ENCODE measurements at regions not wholly inside any gene's neighbourhood (a gene's known extent, or its start where the extent isn't known, plus 50 kb on each side); places are given as distances from the start of the nearest gene placed in this dataset.

DNA sequence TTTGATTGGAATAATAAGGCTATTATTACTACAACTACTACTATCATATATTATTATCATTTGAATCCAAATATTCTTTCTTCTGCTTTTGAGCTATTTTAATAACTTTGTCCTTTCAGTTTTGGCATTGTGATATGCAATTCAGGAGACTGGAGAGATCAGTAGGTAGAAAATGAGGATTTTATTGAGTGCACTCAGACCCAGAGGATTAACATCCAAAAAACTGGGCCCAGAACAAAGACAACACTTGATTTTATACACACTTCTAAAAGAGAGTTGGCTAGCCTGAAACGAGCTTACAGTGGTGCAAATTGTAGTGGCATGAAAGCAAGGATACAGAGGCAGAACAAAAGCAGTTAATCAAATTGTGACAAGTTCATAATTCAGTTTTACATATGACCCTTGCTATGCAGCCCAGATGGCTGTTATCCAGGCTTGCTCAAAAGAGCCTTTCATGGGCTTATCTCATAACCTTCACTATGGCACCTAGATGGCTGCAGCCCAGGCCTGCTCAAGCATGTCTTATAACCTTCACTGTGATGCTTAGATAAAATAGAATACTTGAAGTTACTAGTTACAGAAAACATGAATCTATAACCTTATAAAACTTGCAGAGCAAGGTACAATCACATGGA is 796.3 kb upstream of the RAG2 start:
- TF ChIP-seq POLR2A (IDR thresholded peaks at IDR 0.05; ENCODE audit: low read length) (no peak), GATA1 (IDR thresholded peaks at IDR 0.05; ENCODE audit: low read depth, low read length) (no peak)
- DNase-seq, result peak; percentile 9 to 41

DNA sequence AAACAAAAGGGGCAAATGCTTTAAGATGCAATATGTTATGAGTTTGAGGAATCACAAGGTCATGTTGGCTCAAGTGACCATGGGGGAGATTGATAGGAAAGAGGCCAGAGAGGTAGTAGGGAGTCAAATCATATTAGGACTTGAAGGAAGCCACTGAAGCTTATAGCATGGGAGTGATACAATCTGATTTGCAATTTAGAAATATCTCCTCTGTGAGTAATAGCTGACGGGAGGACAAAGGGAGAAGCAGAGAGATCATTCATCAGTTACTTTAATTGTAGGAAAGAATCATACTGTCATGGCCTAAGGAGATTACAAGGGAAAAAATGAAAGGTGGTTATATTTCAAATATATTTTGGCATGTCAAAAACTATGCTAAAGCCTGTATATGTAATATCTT is 793.6 kb upstream of the RAG2 start:
- DNase-seq, result no peak
- TF ChIP-seq POLR2A (IDR thresholded peaks at IDR 0.05; ENCODE audit: low read length), result no peak
- TF ChIP-seq GATA1 (IDR thresholded peaks at IDR 0.05; ENCODE audit: low read depth, low read length), result no peak

DNA sequence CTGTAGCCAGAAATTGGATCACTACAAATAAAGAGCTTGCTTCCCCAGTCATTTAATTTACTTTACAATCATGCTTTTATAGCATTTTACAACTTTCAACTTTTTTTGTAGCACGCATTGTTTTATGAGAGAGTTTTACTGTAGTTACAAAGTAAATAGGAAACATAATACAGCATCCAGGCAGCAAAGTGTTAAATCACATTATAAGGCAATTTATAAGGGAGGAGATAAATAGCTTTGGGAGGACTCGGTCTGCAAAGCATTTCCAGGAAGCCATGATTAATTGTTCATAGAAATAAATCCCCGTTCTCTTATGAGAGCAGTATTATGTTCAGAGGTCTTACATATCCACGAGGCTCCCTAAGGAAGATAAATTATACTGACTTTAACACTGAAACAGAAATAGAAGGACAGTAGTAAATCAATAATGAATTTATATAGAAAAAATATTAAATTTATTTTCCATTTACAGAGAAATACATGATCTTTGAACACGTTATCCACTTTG is 792.6 kb upstream of the RAG2 start:
- no peak for DNase-seq
- no peak for TF ChIP-seq GATA1 (IDR thresholded peaks at IDR 0.05; ENCODE audit: low read depth, low read length)
- no peak for TF ChIP-seq POLR2A (IDR thresholded peaks at IDR 0.05; ENCODE audit: low read length)

DNA sequence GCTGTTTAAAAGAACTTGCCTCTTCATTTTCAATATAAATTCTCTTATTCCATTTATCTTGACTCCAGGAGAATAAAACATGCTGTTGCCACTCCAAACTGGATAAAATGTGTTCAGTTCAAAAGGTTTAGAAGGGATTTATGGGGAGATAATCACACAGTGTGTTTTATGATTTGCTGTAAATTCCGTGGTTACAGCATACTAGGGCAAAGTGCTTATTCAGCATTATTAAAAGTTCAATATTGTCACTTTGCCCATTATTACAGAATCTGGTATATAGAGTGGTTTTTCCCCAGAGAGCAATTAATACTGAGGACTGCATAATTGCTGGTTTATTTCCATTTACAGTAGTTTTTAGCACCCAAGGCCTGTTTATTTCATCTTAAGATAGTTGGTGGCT is 780.9 kb upstream of the RAG2 start:
- DNase-seq, result no peak
- TF ChIP-seq POLR2A (IDR thresholded peaks at IDR 0.05; ENCODE audit: low read length) (no peak), GATA1 (IDR thresholded peaks at IDR 0.05; ENCODE audit: low read depth, low read length) (no peak)

DNA sequence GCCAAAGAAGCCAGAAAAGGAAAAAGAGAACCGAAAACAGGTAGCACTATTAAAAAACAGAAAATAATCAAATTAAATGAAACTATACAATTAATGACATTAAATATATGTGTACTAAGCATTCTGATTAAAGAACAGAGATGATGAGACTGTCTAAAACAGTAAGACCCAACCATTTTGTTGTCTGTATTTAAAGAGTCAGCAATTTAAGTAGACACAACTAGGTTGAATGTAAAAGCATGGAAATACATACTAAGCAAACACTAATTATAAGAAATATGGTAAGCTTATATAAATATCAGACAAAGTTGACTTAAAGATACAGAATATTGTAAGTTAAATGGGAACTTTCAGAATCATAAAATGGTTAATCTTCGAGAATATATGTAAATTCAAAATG is 774.6 kb upstream of the RAG2 start:
- no peak for TF ChIP-seq POLR2A (IDR thresholded peaks at IDR 0.05; ENCODE audit: low read length)
- TF ChIP-seq GATA1 (IDR thresholded peaks at IDR 0.05; ENCODE audit: low read depth, low read length), result no peak
- no peak for DNase-seq

DNA sequence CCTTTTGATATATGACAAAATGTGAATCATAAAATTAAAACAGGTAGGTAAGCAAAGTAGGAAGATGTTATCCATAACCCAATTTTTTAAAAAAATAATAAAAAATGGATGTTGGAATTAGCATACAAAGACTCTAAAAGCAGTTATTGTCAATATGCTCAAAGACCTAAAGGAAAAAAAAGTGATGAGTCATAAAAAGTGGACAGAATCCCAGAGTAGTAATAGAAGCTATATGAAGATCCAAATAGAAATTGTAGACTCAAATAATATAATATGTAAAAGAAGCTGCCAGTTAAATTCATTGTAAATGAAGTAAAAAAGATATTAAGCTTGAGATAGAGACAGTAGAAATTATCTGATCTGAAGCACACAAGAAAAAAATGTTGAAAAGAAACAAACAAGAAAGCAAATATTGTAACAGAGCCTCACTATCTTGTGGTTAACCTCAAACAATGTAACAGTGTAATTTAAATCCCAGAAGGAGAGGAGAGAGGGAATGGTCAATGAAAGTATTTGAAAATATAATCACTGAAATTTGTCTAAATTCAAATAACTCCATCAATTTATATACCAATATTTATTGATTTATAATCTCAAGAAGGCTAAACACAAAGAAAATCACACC is 773.4 kb upstream of the RAG2 start:
- DNase-seq, result no peak
- TF ChIP-seq POLR2A (IDR thresholded peaks at IDR 0.05; ENCODE audit: low read length) (no peak), GATA1 (IDR thresholded peaks at IDR 0.05; ENCODE audit: low read depth, low read length) (no peak)

DNA sequence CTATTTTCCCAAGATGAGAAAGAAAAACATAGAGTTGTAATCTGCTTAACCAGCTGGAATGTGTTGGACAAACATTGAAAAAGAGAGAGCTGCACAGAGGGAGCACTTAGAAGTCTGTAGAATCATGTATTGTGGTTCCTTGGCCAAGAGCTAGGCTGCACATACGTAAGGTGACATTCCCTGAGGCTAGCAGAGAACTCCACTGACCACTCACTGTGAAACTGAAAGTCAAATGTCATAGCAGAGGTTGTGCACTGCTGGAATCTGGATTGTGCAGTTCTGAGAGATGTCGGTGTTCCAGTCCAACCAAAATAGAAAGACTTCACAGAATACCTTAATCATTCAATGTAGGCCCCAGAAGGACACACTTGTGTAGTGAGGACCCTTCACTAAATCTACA is 772.8 kb upstream of the RAG2 start:
- TF ChIP-seq GATA1 (IDR thresholded peaks at IDR 0.05; ENCODE audit: low read depth, low read length) (no peak), POLR2A (IDR thresholded peaks at IDR 0.05; ENCODE audit: low read length) (no peak)
- DNase-seq, result no peak

DNA sequence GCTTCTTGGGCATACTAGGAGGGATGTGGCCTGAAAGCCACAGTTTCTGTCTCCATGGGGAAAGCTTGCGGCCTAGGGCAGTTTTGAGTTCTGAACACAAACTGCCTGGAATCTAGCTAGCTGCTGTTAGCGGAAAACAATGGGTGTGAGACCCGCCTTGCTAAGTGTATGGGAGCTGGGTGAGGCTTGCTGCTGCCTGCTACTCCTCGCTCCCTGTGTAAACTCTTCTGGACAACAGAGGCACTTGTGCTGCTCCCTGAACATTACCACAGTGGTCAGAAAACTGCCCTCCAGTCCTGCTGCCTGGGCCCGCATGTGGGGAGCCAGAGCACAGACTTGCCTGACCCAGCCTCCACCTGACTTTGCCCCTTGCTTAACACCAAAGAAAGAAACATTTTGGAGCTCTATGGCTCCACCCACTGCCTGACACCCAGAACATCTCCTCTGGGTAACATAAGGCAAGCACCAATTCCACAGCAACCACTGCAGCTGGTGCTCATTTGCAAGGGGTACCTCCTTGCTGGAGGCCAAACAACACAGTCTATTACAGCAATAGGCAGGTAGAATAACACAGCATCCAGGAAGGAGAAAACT is 766.3 kb upstream of the RAG2 start:
- TF ChIP-seq GATA1 (IDR thresholded peaks at IDR 0.05; ENCODE audit: low read depth, low read length) (no peak), POLR2A (IDR thresholded peaks at IDR 0.05; ENCODE audit: low read length) (no peak)
- DNase-seq, result no peak

DNA sequence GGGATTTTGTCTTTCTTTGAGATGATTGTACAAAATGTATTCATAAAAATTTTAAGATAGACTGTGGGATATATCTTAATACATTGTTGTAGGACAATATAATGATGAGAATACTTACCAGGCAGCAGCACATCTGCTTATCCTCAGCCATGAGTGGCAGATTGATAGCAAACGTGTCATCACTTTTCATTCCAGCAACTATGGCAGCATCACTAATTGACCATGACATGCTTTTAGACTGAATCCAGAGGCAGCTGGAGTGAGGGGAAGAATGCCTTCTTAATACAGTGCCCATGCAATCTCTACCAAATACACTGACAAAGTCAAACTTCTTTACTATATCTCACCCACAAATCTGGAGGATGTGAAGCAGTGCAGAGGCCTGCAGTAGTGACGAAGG is 755.2 kb upstream of the RAG2 start:
- DNase-seq, result no peak
- TF ChIP-seq GATA1 (IDR thresholded peaks at IDR 0.05; ENCODE audit: low read depth, low read length) (no peak), POLR2A (IDR thresholded peaks at IDR 0.05; ENCODE audit: low read length) (no peak)

DNA sequence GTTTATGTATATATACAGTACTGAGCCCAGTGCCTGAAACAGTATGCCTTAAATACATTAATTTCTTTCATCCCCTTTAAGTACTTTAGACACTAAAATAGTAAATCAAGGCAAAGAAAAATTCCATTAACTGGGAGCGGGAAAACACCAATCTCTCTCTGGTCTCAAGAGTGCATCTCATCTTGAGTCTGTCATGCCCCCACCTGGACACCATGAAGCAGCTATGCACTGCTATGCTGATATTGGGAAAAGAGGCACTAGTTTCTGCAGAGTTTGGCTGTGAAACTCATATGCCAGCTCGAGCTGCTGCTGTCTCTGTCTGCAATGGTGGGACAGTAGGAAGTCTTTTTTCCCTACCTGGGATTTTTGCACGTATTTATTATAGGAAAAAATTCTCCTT is 754.4 kb upstream of the RAG2 start:
- TF ChIP-seq POLR2A (IDR thresholded peaks at IDR 0.05; ENCODE audit: low read length) (no peak), GATA1 (IDR thresholded peaks at IDR 0.05; ENCODE audit: low read depth, low read length) (no peak)
- DNase-seq, result no peak

DNA sequence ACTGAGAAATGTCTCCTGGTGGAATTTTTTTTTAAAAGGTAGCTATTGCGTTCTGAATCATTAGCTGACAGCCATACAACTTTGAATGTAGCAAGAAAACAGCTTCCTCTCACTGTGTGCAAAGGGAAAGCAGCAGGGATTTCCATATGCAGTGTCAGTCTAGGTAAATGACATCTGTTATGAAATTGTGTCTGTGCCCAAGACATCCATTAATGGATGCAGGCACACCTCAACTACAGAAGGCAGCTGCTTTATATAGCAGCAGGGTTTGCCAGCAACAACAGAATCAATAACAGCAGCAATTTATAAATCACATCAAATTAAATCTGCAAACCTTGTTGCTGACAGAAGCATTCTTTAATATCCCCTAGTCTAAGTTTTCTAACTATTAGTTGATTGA is 745.3 kb upstream of the RAG2 start:
- DNase-seq, result no peak
- TF ChIP-seq GATA1 (IDR thresholded peaks at IDR 0.05; ENCODE audit: low read depth, low read length) (no peak), POLR2A (IDR thresholded peaks at IDR 0.05; ENCODE audit: low read length) (no peak)

DNA sequence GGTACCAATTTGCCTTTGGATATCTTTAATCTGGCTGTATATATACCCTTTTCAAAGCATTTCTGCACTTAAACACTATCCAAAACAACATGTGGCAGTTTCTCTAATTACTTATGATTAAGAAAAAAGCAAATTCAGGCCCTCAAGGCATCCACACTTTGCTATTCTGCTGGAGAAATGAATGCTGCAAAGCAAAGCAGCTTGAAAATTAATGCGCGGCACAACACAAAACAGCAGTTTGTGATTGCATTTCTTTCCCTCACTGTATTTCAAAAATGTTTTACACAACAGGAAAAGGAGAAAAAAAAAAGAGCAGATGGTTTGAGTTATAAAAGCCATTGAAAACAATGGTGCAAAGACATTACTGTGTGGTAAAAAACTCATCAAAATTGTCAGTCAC is 738.4 kb upstream of the RAG2 start:
- no peak for DNase-seq
- no peak for TF ChIP-seq POLR2A (IDR thresholded peaks at IDR 0.05; ENCODE audit: low read length)
- TF ChIP-seq GATA1 (IDR thresholded peaks at IDR 0.05; ENCODE audit: low read depth, low read length), result no peak

DNA sequence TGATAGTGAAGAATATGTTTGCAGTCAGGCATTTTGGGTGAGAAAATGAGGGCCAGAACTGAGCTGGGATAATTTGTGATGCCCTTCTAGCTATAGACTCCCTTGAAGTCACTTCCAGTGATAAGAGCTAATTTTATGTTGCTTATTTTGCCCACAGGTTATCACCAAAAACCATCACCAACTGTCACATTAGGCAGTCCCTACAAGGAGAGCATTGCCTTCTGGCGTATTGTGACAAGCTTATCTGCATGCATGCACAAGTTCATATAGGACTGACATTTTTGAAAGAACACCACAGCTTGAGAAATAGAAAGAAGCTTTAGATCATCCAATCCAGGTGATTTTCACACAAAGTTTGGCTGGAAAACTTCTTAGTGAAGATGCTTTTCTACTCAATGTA is 735.3 kb upstream of the RAG2 start:
- DNase-seq, result peak; percentile 49 to 86
- TF ChIP-seq POLR2A (IDR thresholded peaks at IDR 0.05; ENCODE audit: low read length), result no peak
- TF ChIP-seq GATA1 (IDR thresholded peaks at IDR 0.05; ENCODE audit: low read depth, low read length), result no peak

DNA sequence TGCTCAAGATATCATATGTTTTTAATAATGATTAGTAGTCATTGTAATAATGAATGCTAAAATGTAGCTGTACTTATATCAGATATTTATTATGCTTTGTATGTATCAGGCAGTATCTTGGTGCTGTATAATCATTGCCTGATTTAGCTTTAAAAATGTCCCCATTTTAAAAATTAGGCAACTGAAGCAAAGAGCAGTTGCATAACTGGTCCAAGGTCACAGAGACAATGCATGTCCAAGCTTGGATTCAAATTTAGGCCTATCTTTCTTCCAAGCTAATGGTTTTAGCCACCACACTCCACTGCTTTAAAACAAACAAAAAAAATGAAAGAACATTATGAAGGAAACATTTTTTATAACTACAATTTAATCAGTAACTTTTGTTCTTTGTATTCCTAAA is 725.8 kb upstream of the RAG2 start:
- no peak for DNase-seq
- TF ChIP-seq GATA1 (IDR thresholded peaks at IDR 0.05; ENCODE audit: low read depth, low read length) (no peak), POLR2A (IDR thresholded peaks at IDR 0.05; ENCODE audit: low read length) (no peak)
